ENCODE measurements at regions not wholly inside any gene's neighbourhood (a gene's known extent, or its start where the extent isn't known, plus 50 kb on each side); places are given as distances from the start of the nearest gene placed in this dataset.

DNA sequence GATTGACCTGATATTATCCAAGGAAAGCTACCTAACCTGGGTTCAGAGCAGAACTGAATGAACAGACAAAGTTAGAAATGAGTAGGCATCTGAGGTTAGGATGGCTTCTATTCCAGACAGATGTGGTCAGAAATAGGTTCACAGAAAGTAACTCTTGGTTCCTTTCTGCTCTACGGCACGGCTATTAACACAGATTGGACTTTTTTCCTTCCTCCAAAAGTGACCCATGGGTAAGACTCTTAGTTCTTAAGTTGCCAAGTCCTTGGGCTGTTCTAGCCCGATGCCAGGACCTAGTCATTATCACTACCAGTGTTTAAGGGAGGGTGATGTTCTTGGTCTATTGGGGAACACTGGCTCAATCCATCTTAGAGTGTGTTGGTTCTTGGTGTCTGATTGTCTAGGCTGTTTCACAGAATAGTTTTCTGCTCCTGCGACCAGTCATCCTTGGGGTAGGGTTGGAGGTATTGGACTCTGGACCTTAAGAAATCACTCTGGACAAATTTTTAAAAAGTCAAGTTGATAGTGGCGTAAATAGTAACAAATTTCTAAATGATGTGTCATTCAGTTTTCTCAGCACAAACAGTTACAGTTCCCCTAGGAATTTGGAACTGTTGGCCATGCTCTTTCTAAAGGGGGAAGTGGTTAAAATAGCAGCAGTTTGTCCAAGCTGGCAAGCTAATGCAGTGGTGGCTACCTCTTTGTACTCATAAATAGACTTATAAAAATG lies 60.1 kb upstream of the MYCBP2 start:
- no peaks in the 10 kb centered on the region for H3K4me1 Mint-ChIP-seq (ENCODE audit: low read depth, unreplicated experiment)
- H3K4me3 Mint-ChIP-seq (ENCODE audit: low read depth, unreplicated experiment), result no peak overlapping the region
- no peaks in the 10 kb centered on the region for H3K27me3 Mint-ChIP-seq (ENCODE audit: unreplicated experiment)
- no peak for DNase-seq
- H3K36me3 Mint-ChIP-seq (ENCODE audit: insufficient read depth, unreplicated experiment), result no peaks in the 10 kb centered on the region
- BruUV-seq (replicated peaks), result no TSS peak
- H3K27ac Mint-ChIP-seq (ENCODE audit: unreplicated experiment), result no peak overlapping the region
- intact Hi-C loops (cut with micrococcal nuclease; ENCODE audit: unreplicated experiment), result no loop called here
- TF ChIP-seq, protein P1, sequence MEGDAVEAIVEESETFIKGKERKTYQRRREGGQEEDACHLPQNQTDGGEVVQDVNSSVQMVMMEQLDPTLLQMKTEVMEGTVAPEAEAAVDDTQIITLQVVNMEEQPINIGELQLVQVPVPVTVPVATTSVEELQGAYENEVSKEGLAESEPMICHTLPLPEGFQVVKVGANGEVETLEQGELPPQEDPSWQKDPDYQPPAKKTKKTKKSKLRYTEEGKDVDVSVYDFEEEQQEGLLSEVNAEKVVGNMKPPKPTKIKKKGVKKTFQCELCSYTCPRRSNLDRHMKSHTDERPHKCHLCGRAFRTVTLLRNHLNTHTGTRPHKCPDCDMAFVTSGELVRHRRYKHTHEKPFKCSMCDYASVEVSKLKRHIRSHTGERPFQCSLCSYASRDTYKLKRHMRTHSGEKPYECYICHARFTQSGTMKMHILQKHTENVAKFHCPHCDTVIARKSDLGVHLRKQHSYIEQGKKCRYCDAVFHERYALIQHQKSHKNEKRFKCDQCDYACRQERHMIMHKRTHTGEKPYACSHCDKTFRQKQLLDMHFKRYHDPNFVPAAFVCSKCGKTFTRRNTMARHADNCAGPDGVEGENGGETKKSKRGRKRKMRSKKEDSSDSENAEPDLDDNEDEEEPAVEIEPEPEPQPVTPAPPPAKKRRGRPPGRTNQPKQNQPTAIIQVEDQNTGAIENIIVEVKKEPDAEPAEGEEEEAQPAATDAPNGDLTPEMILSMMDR (IDR thresholded peaks at IDR 0.05; ENCODE audit: unreplicated experiment), result no peak
- no peaks in the 10 kb centered on the region for H3K9me3 Mint-ChIP-seq (ENCODE audit: low read depth, unreplicated experiment)
- CTCF ChIA-PET, result no interaction called here

DNA sequence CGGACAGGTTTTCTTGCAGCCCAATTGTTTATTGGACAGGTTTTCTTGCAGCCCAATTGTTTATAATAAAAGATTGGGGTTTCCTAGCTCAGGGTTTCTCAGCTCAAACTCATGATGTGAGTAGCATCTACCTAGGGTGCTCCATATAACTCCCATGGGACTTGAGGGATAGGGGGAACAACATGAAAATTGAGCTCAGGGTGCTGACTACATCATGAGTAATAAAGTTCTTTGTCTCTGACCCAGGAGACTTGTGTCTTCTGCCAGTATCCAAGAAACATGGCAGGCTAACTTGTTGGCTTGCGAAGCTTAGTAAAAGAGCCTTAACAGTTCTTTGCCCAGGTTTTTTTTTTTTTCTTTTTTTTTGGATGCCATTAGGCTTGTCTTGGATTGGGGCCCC lies 59.2 kb upstream of the MYCBP2 start:
- CTCF ChIA-PET, result no interaction called here
- no peak overlapping the region for H3K4me3 Mint-ChIP-seq (ENCODE audit: low read depth, unreplicated experiment)
- TF ChIP-seq, protein P1 (IDR thresholded peaks at IDR 0.05; ENCODE audit: unreplicated experiment), result no peak
- no peaks in the 10 kb centered on the region for H3K9me3 Mint-ChIP-seq (ENCODE audit: low read depth, unreplicated experiment)
- no peak overlapping the region for H3K27ac Mint-ChIP-seq (ENCODE audit: unreplicated experiment)
- no TSS peak for BruUV-seq (replicated peaks)
- no peaks in the 10 kb centered on the region for H3K36me3 Mint-ChIP-seq (ENCODE audit: insufficient read depth, unreplicated experiment)
- DNase-seq, result no peak
- intact Hi-C loops (cut with micrococcal nuclease; ENCODE audit: unreplicated experiment), result no loop called here
- H3K27me3 Mint-ChIP-seq (ENCODE audit: unreplicated experiment), result no peaks in the 10 kb centered on the region
- H3K4me1 Mint-ChIP-seq (ENCODE audit: low read depth, unreplicated experiment), result no peaks in the 10 kb centered on the region

DNA sequence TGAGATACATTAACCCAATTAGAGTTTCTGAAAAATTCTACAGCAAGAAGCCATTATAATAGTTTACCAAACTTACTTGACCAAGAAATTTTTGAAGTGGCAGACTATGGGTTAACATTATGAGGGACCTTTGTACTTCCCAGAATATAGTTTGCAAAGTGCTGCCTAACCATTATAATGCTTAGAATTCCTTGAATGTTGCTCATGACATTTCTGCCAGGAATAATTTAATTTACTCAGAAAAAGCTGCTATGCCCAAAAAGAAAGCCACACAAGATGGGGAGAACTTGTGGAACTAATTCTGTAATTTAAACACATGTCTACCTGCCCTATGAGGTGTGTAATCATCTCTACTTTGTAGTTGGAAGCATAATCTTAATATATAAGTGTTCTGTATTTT lies 58.1 kb upstream of the MYCBP2 start:
- TF ChIP-seq, protein P1 (IDR thresholded peaks at IDR 0.05; ENCODE audit: unreplicated experiment), result no peak
- intact Hi-C loops (cut with micrococcal nuclease; ENCODE audit: unreplicated experiment), result no loop called here
- Mint-ChIP-seq H3K36me3 (ENCODE audit: insufficient read depth, unreplicated experiment) (no peaks in the 10 kb centered on the region), H3K4me3 (ENCODE audit: low read depth, unreplicated experiment) (no peak overlapping the region), H3K4me1 (ENCODE audit: low read depth, unreplicated experiment) (no peaks in the 10 kb centered on the region), H3K9me3 (ENCODE audit: low read depth, unreplicated experiment) (no peaks in the 10 kb centered on the region), H3K27ac (ENCODE audit: unreplicated experiment) (no peak overlapping the region), H3K27me3 (ENCODE audit: unreplicated experiment) (no peaks in the 10 kb centered on the region)
- BruUV-seq (replicated peaks), result no TSS peak
- CTCF ChIA-PET, result no interaction called here
- DNase-seq, result no peak

DNA sequence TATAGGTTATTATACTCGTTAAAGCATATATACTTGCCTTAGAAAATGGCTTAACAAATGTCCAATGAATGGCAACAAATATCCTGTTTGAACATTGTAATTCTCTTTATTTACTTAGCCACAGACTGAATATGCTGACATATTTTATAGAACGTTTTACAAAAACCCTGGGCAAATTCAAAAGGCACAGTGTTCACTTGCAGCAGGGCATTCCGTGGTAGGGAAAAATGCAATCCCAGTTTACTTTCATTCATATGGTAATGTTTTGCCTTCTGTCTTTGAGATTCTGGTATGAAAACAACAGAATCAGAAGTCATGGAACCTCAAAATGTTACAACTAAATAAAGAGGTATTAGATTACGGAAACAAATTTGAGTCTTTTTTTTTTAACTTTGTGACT lies 56.2 kb upstream of the MYCBP2 start:
- no peak overlapping the region for H3K4me3 Mint-ChIP-seq (ENCODE audit: low read depth, unreplicated experiment)
- CTCF ChIA-PET, result no interaction called here
- H3K27ac Mint-ChIP-seq (ENCODE audit: unreplicated experiment), result no peak overlapping the region
- no TSS peak for BruUV-seq (replicated peaks)
- intact Hi-C loops (cut with micrococcal nuclease; ENCODE audit: unreplicated experiment), result no loop called here
- no peaks in the 10 kb centered on the region for H3K36me3 Mint-ChIP-seq (ENCODE audit: insufficient read depth, unreplicated experiment)
- no peak for DNase-seq
- TF ChIP-seq, protein P1 (IDR thresholded peaks at IDR 0.05; ENCODE audit: unreplicated experiment), result no peak
- no peaks in the 10 kb centered on the region for H3K27me3 Mint-ChIP-seq (ENCODE audit: unreplicated experiment)
- no peaks in the 10 kb centered on the region for H3K4me1 Mint-ChIP-seq (ENCODE audit: low read depth, unreplicated experiment)
- H3K9me3 Mint-ChIP-seq (ENCODE audit: low read depth, unreplicated experiment), result no peaks in the 10 kb centered on the region

All from Calu3 (cell line).